ENCODE measurements at regions not wholly inside any gene's neighbourhood (a gene's known extent, or its start where the extent isn't known, plus 50 kb on each side); places are given as distances from the start of the nearest gene placed in this dataset.

DNA sequence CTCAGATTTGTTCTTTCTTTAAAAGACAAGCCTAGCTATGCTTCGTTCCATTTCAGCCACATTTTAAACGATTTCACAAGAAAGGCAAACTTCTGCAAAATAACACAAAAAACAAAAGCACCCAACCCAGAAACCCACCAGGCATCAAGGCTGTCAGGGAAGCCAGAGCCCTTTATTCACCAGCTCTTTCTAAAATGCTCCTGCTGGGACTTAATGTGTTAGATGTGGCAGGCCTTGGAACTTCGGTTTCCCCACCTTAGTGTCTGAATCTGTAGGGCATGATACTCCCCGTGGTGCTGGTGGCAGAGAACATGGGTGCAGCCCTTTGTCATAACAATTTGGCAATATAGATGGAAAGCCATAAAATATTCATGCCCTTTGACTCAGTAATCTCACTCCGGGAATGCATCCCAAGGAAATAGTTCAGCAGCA, 56.8 kb upstream of the LCTL start:
- TF ChIP-seq, protein P1, sequence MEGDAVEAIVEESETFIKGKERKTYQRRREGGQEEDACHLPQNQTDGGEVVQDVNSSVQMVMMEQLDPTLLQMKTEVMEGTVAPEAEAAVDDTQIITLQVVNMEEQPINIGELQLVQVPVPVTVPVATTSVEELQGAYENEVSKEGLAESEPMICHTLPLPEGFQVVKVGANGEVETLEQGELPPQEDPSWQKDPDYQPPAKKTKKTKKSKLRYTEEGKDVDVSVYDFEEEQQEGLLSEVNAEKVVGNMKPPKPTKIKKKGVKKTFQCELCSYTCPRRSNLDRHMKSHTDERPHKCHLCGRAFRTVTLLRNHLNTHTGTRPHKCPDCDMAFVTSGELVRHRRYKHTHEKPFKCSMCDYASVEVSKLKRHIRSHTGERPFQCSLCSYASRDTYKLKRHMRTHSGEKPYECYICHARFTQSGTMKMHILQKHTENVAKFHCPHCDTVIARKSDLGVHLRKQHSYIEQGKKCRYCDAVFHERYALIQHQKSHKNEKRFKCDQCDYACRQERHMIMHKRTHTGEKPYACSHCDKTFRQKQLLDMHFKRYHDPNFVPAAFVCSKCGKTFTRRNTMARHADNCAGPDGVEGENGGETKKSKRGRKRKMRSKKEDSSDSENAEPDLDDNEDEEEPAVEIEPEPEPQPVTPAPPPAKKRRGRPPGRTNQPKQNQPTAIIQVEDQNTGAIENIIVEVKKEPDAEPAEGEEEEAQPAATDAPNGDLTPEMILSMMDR (IDR thresholded peaks at IDR 0.05), result no peak
- no peak for TF ChIP-seq ZFX (IDR thresholded peaks at IDR 0.05; ENCODE audit: borderline replicate concordance)

All from 22Rv1 (cell line).